Panc1 (cell line): ENCODE measurements at regions not wholly inside any gene's neighbourhood (a gene's known extent, or its start where the extent isn't known, plus 50 kb on each side); places are given as distances from the start of the nearest gene placed in this dataset.

Experiments
- ATAC-seq: fragments of 200-7000 bp; cut with Tn5 transposase; 2 replicates; pipeline ENCODE4 v1.9.1; 2020; ENCODE audit warnings: mild to moderate bottlenecking, moderate library complexity
- BruUV-seq: library from RNA; stranded (reverse); fragments of 400-500 nt; replicated peaks from 2 replicates; lab custom pipeline; 2021; lab: Mats Ljungman, UMichigan
- CTCF ChIA-PET: fragments of 300-600 bp; sonication (Branson Sonifier 250); formaldehyde crosslinking; loops from one replicate; lab custom pipeline; 2022; ENCODE audit warnings: antibody characterized with exemption; lab: Charles Lee
- POLR2A ChIA-PET: fragments of 300-600 bp; sonication (Branson Sonifier 250); formaldehyde crosslinking; loops from one replicate; lab custom pipeline; 2022; ENCODE audit warnings: antibody characterized with exemption; lab: Charles Lee
- DNase-seq: peaks from one replicate; pipeline ENCODE4 v3.0.0-alpha.2; 2010; ENCODE audit warnings: low read depth, low spot score
- H3K27ac ChIP-seq: 2 replicates; pipeline ENCODE4 v1.5.1; 2011; ENCODE audit warnings: mild to moderate bottlenecking, low read length, inconsistent platforms
- H3K27me3 ChIP-seq: fragments of 200-500 bp; sonication (Bioruptor generic); 2 replicates; pipeline ENCODE4 v1.6.0; 2014; ENCODE audit warnings: low read length, inconsistent platforms; ENCODE audit not compliant: control insufficient read depth, insufficient read depth
- H3K36me3 ChIP-seq: fragments of 200-500 bp; sonication (Bioruptor generic); 2 replicates; pipeline ENCODE4 v1.5.1; 2014; ENCODE audit warnings: inconsistent platforms, mild to moderate bottlenecking, low read length, moderate library complexity; ENCODE audit not compliant: control insufficient read depth, insufficient read depth
- H3K4me1 ChIP-seq: 2 replicates; pipeline ENCODE4 v1.5.1; 2011; ENCODE audit warnings: inconsistent platforms, mild to moderate bottlenecking, low read length, moderate library complexity; ENCODE audit not compliant: control insufficient read depth, insufficient read depth
- H3K4me3 ChIP-seq, 2 experiments: 2 replicates each; pipeline ENCODE4 v1.5.1; 2011 to 2012; ENCODE audit warnings: low read depth in 2 of 2, low read length in 2 of 2, mild to moderate bottlenecking in 2 of 2, inconsistent platforms in 1 of 2, moderate library complexity in 1 of 2
- H3K9me3 ChIP-seq: fragments of 200-500 bp; sonication (Bioruptor generic); 2 replicates; pipeline ENCODE4 v1.5.1; 2014; ENCODE audit warnings: low read depth, mild to moderate bottlenecking, inconsistent platforms, low read length, moderate library complexity; ENCODE audit not compliant: control insufficient read depth, insufficient read depth
- POLR2AphosphoS5 ChIP-seq: IDR thresholded peaks from 2 replicates; pipeline ENCODE4 v1.6.1; 2012; ENCODE audit warnings: mild to moderate bottlenecking, low read depth, low read length, moderate library complexity
- SIN3A ChIP-seq: IDR thresholded peaks from 2 replicates; pipeline ENCODE4 v1.6.1; 2012; ENCODE audit warnings: low read depth, mild to moderate bottlenecking, low read length, moderate library complexity, borderline replicate concordance; ENCODE audit not compliant: insufficient read depth
- TCF7L2 ChIP-seq: IDR thresholded peaks from 2 replicates; pipeline ENCODE4 v1.6.1; 2011; ENCODE audit warnings: mild to moderate bottlenecking, low read depth, low read length, inconsistent platforms
- in situ Hi-C: cut with HindIII; loops from 2 replicates; pipeline ENCODE4 v1.10.0; 2016; ENCODE audit warnings: low sequenced_read_pairs, low pct_unique_long_range_greater_than_20kb
- intact Hi-C: fragments of 100-400 bp; cut with micrococcal nuclease; formaldehyde crosslinking; loops from one replicate; pipeline ENCODE4 v1.10.0; 2022; ENCODE audit not compliant: unreplicated experiment
- TF ChIP-seq, protein P1 (sequence below), 2 experiments: IDR thresholded peaks; 2 replicates each; pipeline ENCODE4 v1.6.1; 2011 to 2012; ENCODE audit warnings: low read depth in 2 of 2, control low read depth in 1 of 2, low read length in 1 of 2, mild to moderate bottlenecking in 1 of 2, moderate library complexity in 1 of 2; ENCODE audit not compliant: insufficient read depth in 1 of 2
- TF ChIP-seq, protein P2 (sequence below): fragments of 450-650 bp; IDR thresholded peaks from 2 replicates; pipeline ENCODE4 v1.5.1; 2017; ENCODE audit warnings: mild to moderate bottlenecking

DNA sequence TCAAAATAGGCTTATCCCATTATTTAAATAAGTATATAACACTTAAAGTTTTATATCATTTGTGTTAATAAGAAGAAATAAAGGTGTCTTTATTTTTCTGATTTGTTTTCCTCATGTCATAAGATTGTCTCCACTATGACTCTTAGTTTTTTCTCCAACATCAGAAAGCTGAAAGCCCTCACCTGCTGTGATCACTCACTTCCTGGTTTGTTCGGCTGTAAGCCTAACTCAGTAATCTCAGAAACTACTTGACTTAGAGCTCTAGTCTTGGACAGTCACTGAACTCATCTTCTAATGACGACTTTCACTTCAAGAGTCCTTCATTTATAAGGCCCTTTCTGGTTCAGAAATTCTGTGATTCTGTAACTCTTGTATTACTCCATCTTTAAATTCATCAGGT, 311.0 kb downstream of the ZEB2 start:
- ATAC-seq (no peak), DNase-seq (no peak)
- TF ChIP-seq POLR2AphosphoS5 (no peak), SIN3A (no peak), TCF7L2 (no peak)
- TF ChIP-seq, protein P1, sequence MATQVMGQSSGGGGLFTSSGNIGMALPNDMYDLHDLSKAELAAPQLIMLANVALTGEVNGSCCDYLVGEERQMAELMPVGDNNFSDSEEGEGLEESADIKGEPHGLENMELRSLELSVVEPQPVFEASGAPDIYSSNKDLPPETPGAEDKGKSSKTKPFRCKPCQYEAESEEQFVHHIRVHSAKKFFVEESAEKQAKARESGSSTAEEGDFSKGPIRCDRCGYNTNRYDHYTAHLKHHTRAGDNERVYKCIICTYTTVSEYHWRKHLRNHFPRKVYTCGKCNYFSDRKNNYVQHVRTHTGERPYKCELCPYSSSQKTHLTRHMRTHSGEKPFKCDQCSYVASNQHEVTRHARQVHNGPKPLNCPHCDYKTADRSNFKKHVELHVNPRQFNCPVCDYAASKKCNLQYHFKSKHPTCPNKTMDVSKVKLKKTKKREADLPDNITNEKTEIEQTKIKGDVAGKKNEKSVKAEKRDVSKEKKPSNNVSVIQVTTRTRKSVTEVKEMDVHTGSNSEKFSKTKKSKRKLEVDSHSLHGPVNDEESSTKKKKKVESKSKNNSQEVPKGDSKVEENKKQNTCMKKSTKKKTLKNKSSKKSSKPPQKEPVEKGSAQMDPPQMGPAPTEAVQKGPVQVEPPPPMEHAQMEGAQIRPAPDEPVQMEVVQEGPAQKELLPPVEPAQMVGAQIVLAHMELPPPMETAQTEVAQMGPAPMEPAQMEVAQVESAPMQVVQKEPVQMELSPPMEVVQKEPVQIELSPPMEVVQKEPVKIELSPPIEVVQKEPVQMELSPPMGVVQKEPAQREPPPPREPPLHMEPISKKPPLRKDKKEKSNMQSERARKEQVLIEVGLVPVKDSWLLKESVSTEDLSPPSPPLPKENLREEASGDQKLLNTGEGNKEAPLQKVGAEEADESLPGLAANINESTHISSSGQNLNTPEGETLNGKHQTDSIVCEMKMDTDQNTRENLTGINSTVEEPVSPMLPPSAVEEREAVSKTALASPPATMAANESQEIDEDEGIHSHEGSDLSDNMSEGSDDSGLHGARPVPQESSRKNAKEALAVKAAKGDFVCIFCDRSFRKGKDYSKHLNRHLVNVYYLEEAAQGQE (IDR thresholded peaks at IDR 0.05; ENCODE audit: insufficient read depth in 1 of 2, low read depth in 2 of 2, low read length in 1 of 2): no peak
- TF ChIP-seq, protein P2, sequence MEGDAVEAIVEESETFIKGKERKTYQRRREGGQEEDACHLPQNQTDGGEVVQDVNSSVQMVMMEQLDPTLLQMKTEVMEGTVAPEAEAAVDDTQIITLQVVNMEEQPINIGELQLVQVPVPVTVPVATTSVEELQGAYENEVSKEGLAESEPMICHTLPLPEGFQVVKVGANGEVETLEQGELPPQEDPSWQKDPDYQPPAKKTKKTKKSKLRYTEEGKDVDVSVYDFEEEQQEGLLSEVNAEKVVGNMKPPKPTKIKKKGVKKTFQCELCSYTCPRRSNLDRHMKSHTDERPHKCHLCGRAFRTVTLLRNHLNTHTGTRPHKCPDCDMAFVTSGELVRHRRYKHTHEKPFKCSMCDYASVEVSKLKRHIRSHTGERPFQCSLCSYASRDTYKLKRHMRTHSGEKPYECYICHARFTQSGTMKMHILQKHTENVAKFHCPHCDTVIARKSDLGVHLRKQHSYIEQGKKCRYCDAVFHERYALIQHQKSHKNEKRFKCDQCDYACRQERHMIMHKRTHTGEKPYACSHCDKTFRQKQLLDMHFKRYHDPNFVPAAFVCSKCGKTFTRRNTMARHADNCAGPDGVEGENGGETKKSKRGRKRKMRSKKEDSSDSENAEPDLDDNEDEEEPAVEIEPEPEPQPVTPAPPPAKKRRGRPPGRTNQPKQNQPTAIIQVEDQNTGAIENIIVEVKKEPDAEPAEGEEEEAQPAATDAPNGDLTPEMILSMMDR: no peak
- no TSS peak for BruUV-seq
- intact Hi-C loops (no loop called here), in situ Hi-C loops (no loop called here)
- CTCF ChIA-PET: no interaction called here
- H3K4me3 ChIP-seq: no peak overlapping the region
- no peak overlapping the region for H3K27ac ChIP-seq
- H3K36me3 ChIP-seq: no peaks in the 10 kb centered on the region
- no peaks in the 10 kb centered on the region for H3K9me3 ChIP-seq
- POLR2A ChIA-PET: no interaction called here
- H3K27me3 ChIP-seq: no peaks in the 10 kb centered on the region
- H3K4me1 ChIP-seq: no peaks in the 10 kb centered on the region

DNA sequence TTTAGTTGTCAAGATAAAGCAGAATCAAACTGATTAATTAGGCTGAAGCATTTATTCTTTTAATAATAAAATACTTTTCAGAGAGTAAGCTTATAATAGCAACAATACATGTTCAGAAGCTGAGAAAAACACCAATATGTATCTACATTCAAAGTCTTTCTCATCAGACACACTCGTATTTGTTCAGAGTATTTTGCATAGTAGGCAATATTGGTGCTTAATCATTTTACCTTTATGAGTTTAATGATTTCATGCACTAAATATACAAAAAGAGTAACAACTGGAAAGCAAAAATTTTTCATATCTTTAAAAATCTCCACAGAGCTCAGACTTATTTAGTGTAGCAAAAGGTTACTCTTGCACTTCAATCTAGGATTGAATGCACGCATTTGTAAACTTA, 313.9 kb downstream of the ZEB2 start:
- DNase-seq (no peak), ATAC-seq (no peak)
- Histone ChIP-seq H3K36me3 (no peaks in the 10 kb centered on the region), H3K4me1 (no peaks in the 10 kb centered on the region), H3K9me3 (no peaks in the 10 kb centered on the region), H3K27ac (no peak overlapping the region), H3K27me3 (no peaks in the 10 kb centered on the region), H3K4me3 (no peak overlapping the region)
- intact Hi-C loops: no loop called here
- BruUV-seq: no TSS peak
- in situ Hi-C loops: no loop called here
- CTCF ChIA-PET: no interaction called here
- POLR2A ChIA-PET: no interaction called here
- no peak for TF ChIP-seq POLR2AphosphoS5
- no peak for TF ChIP-seq SIN3A
- TF ChIP-seq TCF7L2: no peak
- TF ChIP-seq, protein P1 (IDR thresholded peaks at IDR 0.05; ENCODE audit: insufficient read depth in 1 of 2, low read depth in 2 of 2, low read length in 1 of 2): no peak
